ENCODE measurements at regions not wholly inside any gene's neighbourhood (a gene's known extent, or its start where the extent isn't known, plus 50 kb on each side); places are given as distances from the start of the nearest gene placed in this dataset.

- TF ChIP-seq CTCF (IDR thresholded peaks at IDR 0.05; ENCODE audit: low read depth, low read length, poor library complexity, severe bottlenecking), result no peak
- no peak for TF ChIP-seq EZH2phosphoT487 (IDR thresholded peaks at IDR 0.05; ENCODE audit: borderline replicate concordance, low read length)
- Histone ChIP-seq H3K9me2 (replicated peaks; ENCODE audit: control insufficient read depth, low read length) (no peaks in the 10 kb centered on the region), H3K79me2 (ENCODE audit: control insufficient read depth, low read length) (no peaks in the 10 kb centered on the region)
Observed at GRCh38 chr14:96681829-96682228, 115.4 kb upstream of the VRK1 start.

GRCh38 chr14:96682401-96682800, 114.8 kb upstream of the VRK1 start:
- Histone ChIP-seq H3K27ac (ENCODE audit: low read depth, low read length) (no peak overlapping the region), H3K4me1 (ENCODE audit: control insufficient read depth, low read length) (no peaks in the 10 kb centered on the region), H3K27me3 (ENCODE audit: control insufficient read depth, low read length) (no peaks in the 10 kb centered on the region; the same call in 1 of the 2 replicates), H4K20me1 (ENCODE audit: control insufficient read depth, insufficient read depth, low read depth, low read length) (no peaks in the 10 kb centered on the region), H3K9me3 (ENCODE audit: control insufficient read depth, insufficient read depth, low read length) (no peaks in the 10 kb centered on the region), H3K79me2 (ENCODE audit: control insufficient read depth, low read length) (no peaks in the 10 kb centered on the region), H3K4me3 (ENCODE audit: low read length) (no peak overlapping the region), H3K36me3 (ENCODE audit: control insufficient read depth, low read length) (no peaks in the 10 kb centered on the region), H3K4me2 (ENCODE audit: low read length) (no peak overlapping the region), H3F3A (ENCODE audit: control insufficient read depth, insufficient read depth) (no peaks in the 10 kb centered on the region), H3K9me2 (replicated peaks; ENCODE audit: control insufficient read depth, low read length) (no peaks in the 10 kb centered on the region)
- no peak for TF ChIP-seq EZH2phosphoT487 (IDR thresholded peaks at IDR 0.05; ENCODE audit: borderline replicate concordance, low read length)
- no peak for TF ChIP-seq CTCF (IDR thresholded peaks at IDR 0.05; ENCODE audit: low read depth, low read length, poor library complexity, severe bottlenecking)

More at GRCh38 chr14:96681829-96682228, 115.4 kb upstream of the VRK1 start:
- Histone ChIP-seq H3K4me1 (ENCODE audit: control insufficient read depth, low read length) (no peaks in the 10 kb centered on the region), H4K20me1 (ENCODE audit: control insufficient read depth, insufficient read depth, low read depth, low read length) (no peaks in the 10 kb centered on the region), H3K27ac (ENCODE audit: low read depth, low read length) (no peak overlapping the region), H3K36me3 (ENCODE audit: control insufficient read depth, low read length) (no peaks in the 10 kb centered on the region), H3F3A (ENCODE audit: control insufficient read depth, insufficient read depth) (no peaks in the 10 kb centered on the region), H3K9me3 (ENCODE audit: control insufficient read depth, insufficient read depth, low read length) (no peaks in the 10 kb centered on the region), H3K4me2 (ENCODE audit: low read length) (no peak overlapping the region), H3K4me3 (ENCODE audit: low read length) (no peak overlapping the region), H3K27me3 (ENCODE audit: control insufficient read depth, low read length) (no peaks in the 10 kb centered on the region; the same call in 1 of the 2 replicates)

- H3K4me1 ChIP-seq (ENCODE audit: control insufficient read depth, low read length), result no peaks in the 10 kb centered on the region
- H4K20me1 ChIP-seq (ENCODE audit: control insufficient read depth, insufficient read depth, low read depth, low read length), result no peaks in the 10 kb centered on the region
- H3K27me3 ChIP-seq (ENCODE audit: control insufficient read depth, low read length), result no peaks in the 10 kb centered on the region; the same call in none of the 2 replicates
- H3K4me3 ChIP-seq (ENCODE audit: low read length), result no peak overlapping the region
- no peaks in the 10 kb centered on the region for H3K36me3 ChIP-seq (ENCODE audit: control insufficient read depth, low read length)
- H3K27ac ChIP-seq (ENCODE audit: low read depth, low read length), result no peak overlapping the region
- no peaks in the 10 kb centered on the region for H3K9me3 ChIP-seq (ENCODE audit: control insufficient read depth, insufficient read depth, low read length)
- no peaks in the 10 kb centered on the region for H3K9me2 ChIP-seq (replicated peaks; ENCODE audit: control insufficient read depth, low read length)
- H3K79me2 ChIP-seq (ENCODE audit: control insufficient read depth, low read length), result no peaks in the 10 kb centered on the region
- no peak overlapping the region for H3K4me2 ChIP-seq (ENCODE audit: low read length)
- TF ChIP-seq CTCF (IDR thresholded peaks at IDR 0.05; ENCODE audit: low read depth, low read length, poor library complexity, severe bottlenecking) (no peak), EZH2phosphoT487 (IDR thresholded peaks at IDR 0.05; ENCODE audit: borderline replicate concordance, low read length) (no peak)
- H3F3A ChIP-seq (ENCODE audit: control insufficient read depth, insufficient read depth), result no peaks in the 10 kb centered on the region
Observed at GRCh38 chr14:96683562-96684289, 113.5 kb upstream of the VRK1 start.
